GM12874 (cell line): ENCODE measurements at regions not wholly inside any gene's neighbourhood (a gene's known extent, or its start where the extent isn't known, plus 50 kb on each side); places are given as distances from the start of the nearest gene placed in this dataset.
A peak's percentile ranks its signal among the peaks of the same experiment; 100 is the strongest.

Experiments used
- TF ChIP-seq, protein P1 (sequence below): IDR thresholded peaks from 2 replicates; pipeline ENCODE4 v1.5.1; 2011; ENCODE audit warnings: low read depth, mild to moderate bottlenecking, control low read depth, low read length, moderate library complexity; ENCODE audit not compliant: insufficient read depth

GRCh38 chr4:69025191-69025998 lies 70.9 kb upstream of the UGT2B7 start:
- TF ChIP-seq, protein P1, sequence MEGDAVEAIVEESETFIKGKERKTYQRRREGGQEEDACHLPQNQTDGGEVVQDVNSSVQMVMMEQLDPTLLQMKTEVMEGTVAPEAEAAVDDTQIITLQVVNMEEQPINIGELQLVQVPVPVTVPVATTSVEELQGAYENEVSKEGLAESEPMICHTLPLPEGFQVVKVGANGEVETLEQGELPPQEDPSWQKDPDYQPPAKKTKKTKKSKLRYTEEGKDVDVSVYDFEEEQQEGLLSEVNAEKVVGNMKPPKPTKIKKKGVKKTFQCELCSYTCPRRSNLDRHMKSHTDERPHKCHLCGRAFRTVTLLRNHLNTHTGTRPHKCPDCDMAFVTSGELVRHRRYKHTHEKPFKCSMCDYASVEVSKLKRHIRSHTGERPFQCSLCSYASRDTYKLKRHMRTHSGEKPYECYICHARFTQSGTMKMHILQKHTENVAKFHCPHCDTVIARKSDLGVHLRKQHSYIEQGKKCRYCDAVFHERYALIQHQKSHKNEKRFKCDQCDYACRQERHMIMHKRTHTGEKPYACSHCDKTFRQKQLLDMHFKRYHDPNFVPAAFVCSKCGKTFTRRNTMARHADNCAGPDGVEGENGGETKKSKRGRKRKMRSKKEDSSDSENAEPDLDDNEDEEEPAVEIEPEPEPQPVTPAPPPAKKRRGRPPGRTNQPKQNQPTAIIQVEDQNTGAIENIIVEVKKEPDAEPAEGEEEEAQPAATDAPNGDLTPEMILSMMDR = peak; percentile 68

DNA sequence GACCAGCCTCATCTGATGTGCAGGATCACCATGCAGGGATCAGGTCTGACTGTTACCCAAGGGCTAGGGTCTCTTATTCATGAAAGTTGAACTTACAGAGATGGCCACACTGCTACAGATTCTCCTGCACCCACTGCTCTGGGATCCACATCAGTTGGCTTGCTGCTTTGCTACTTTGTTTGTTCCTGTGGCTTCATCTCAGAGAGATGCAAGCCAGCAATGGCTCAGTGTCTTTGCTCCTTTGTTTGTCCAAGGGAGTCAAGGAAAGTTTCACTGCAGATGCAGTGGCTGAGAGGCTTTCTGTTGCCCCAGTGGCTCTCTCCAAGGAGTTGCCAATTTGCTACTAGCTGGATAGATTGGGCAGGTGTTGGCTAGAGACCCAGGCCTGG lies 70.3 kb upstream of the UGT2B7 start:
- TF ChIP-seq, protein P1 = no peak

DNA sequence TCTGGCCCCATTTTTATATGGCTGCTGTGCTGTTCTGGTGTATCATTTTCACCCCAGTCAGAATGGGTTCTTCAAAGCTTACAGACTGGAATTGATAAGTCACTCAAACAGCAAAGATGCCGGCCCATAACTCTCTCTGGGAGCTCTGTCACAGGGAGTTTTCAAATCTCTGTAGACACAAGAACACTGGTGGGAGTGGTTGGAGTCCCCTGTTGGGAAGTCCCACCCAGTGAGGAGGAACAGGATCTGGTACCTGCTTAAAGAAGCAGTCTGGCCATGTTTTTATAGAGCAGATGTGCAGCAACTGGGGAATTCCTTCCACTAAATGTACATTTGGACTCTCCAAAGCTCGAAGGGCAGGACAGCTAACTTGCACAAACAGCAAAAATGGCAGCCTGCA lies 69.3 kb upstream of the UGT2B7 start:
- TF ChIP-seq, protein P1 = no peak

DNA sequence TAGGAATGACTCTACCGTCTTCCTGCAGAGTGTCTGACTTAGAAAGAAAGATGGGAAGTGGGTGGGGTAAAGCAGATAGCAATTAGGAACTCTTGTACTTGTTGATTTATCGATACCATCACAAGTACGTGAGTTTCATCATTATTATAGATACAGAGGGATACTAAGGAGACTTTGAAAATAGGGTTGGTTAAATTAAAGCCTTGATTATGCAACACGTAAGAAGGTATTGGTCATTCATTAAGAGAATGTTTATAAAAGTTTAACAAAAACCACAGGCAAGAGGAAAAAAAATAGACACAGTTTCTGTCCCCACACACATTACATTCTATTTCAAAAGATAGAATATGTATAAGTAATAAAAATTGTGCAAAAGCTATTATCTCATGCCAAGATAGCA lies 65.9 kb upstream of the UGT2B7 start:
- TF ChIP-seq, protein P1 = no peak

DNA sequence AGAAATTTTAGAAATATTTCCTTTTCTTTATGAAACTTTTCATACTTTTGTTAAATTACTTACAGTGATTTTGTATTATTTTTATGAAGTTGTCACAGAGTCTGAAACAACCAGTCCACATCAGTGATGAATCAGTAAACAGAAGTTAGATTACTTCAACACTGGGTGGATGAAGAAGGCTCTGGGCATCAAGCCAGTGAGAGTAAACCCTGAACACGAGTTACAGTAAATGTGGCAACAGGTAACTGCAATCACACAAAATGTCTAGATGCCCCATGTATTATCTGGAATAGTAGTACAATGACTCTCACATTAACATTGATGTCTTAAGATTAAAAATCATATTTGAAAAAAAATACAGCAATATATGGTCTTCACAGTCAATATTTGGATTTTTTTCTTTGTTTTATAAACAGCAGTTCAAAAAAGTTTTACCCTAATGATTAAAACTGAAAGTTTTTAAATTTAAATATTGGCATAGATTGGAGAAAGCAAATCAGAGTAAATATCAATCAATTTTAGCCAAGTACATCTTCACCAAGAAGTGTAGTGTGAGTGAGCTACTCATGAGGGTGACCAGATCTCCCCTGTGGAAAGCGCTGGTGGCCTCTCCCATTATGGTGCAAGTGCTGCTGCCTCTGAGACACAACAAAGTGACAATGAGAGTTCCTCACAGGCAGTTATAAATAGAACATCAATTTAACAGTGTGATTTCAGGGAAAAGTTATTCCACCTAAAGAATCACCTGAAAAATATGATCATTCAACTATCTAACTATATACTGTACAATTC lies 63.2 kb upstream of the UGT2B7 start:
- TF ChIP-seq, protein P1 = no peak

DNA sequence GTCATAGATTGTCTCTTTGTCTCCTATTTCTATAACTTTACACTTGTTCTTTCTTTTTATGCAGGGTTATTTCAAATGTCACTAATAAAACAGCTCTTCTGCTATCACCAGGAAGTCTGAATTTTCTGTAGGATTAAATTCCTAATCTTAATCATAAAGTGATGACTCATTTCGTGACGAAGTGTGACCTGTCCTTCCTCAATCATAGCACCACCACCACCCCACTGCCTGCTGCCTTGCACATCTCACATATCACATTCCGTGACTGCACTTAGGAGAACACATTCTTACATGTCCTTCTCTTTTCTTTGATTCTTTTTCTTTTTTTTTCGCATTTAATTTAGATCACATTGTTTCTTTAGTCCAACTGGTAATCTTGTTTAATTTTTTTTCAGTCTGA lies 57.7 kb upstream of the UGT2B7 start:
- TF ChIP-seq, protein P1 = no peak

GRCh38 chr4:69039071-69039470 lies 57.2 kb upstream of the UGT2B7 start:
- TF ChIP-seq, protein P1 = no peak
